Stimulated activated CD8-positive, alpha-beta memory T cell treated with anti-CD3 and anti-CD28 coated beads, Interleukin-7, amount 100 ng/mL, for 4 hours (primary cell): ENCODE measurements at regions not wholly inside any gene's neighbourhood (a gene's known extent, or its start where the extent isn't known, plus 50 kb on each side); places are given as distances from the start of the nearest gene placed in this dataset.
"Not testable (repeated sequence)": the region's sequence is repeated elsewhere in the genome, so short reads cannot be mapped to it uniquely, and the experiment has no call there.

Experiments
- DNase-seq, 2 donors: peaks; one replicate each; pipeline ENCODE4 v3.0.0-alpha.2; 2020; ENCODE audit warnings: low read depth in 2 of 2

DNA sequence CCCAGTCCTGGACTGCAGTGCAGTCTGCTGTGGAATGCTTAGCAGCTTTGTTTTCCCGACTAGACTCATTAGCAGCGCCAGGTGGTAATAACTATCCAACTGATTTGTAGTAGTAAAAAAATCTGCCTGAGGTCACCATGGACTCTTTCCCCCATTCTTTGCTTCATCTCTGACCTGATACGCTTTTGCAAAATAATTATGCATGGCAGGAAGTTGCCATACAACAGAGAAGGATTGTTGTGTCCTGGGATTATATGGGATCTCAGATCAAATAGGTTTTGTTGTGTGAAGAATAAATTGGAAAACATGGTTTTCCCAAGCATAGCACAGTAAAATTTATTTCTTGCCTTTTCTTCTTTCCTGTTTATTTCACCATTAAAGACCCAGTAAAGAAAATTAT lies 72.4 kb upstream of the ATP5MC3 start:
- DNase-seq, result no peak

DNA sequence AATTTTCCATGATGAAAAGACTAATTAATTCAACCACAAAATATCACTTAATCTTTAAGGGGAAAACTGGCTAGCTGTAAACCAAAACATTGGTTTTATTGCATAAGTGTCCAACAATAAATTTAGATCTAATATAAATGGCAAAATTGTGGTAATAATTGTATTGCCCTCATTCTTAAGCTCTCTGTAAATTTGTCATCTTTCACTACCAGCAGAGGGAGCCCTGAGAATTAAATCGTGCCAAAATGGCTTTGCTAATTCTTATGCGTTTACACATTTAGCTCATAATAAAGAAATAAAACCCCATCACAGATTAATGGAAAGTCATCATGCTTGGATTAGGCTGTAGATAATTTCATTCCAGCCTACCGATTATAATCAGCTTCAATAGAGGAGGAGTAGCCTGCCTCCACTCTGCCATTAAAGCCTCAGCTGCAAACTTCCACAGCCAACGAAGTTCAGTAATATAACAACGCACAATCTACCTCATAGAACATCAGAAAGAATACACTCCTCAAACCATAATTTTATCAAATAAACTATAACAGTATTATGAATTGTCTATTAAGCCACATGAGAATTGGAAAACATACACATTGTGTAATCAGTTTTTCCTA lies 70.0 kb upstream of the ATP5MC3 start:
- DNase-seq, result no peak

DNA sequence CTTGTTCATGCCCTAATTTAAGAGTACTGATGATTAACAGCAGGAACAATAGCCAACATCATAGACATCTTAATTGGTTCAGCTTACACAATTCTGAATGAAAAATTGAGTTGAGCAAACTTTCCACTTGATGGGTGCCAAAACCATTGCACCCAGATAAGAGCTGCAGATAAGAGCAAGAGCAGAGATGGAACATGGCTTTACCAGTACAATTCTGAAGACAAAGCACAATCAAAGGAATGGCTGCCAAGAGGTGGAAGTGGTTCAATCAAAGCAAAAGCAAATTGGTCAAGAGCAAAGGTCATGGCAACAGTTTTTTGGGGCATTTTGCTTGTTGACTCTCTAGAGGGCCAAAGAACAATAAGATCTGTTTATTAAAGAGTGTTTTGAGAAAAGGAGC lies 65.6 kb upstream of the ATP5MC3 start:
- no peak for DNase-seq

DNA sequence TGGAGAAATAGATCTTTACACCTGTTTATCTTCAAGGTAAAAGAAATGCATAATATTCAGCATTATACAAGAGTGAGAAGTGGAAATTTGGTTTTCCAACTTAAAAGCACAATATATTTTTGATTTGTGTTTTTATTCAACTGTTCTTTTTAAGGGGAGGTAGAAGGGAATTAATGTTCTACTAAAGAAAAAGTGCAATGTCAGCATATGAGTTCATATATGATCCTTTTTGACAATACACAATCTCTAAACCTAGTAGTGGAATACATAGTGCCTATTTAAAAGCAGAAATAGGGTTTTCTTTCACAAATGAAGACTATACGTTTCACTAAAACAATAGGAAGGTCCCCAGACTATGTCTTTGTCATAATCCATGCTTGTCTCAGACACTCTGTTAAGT lies 63.2 kb upstream of the ATP5MC3 start:
- DNase-seq, result no peak

DNA sequence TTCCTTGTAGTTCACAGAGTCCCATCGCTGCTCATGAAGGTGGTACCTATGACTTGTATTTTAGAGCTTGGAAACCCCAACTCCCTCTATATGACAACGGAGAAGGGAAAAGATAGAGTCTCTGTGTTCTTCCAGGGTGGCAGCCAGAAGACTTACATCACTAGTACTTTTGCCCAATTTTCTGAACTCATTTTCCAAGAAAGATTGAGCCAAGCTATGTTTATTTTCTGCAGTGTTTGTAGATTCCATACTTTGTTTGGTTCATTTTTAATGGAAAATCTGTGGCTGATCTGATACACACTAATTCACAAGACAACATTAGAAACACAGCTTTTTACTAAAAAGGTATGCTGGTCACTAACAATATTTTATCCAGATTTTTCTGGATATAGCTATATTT lies 60.2 kb upstream of the ATP5MC3 start:
- no peak for DNase-seq

DNA sequence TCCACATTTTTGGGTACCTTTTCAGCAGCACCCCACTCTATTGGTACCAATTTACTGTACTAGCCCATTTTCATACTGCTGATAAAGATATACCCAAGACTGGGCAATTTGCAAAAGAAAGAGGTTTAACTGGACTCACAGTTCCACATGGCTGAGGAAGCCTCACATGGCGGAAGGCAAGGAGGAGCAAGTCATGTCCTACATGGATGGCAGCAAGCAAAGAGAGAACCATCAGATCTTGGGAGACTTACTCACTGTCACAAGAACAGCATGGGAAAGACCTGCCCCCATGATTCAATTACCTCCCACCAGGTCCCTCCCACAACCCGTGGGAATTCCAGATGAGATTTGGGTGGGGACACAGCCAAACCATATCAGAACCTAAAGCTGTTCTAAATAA lies 58.5 kb upstream of the ATP5MC3 start:
- not testable (repeated sequence) for DNase-seq

DNA sequence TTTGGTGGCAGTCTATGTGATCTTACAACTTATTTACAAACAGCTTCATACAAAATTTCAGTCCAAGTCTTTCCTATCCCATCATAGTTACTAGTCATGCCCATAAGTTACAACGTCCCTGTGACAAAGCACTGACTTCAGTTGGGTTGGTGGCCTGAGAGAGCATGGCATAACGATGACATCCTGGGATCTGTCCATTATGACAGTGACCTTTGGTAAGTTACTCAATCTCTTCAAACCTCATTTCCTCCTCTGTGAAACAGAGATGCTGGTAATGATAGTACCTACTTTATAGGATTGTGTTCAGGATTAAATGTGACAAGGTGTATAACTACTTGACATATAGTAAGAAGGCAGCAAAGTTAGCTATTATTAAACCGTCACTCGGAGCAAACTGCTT lies 55.4 kb upstream of the ATP5MC3 start:
- DNase-seq, result no peak

DNA sequence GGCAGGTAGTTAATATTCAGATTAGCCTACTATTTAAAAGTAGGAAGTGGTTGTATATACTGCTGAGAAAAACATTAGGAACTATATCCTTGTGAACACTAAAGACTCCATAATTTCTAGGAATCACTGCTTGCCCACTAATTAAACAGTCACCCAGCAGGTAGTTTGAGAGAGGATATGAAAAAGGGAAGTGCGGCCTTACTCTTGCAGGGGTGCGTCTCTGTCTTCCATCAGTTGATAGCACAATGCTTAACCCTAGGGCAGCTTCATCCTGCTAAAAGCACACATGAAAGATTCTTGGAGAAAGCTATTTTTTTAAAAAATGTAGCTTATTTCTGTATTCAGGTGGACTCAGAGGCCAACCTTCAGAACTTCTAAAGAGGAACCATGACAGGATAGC lies 53.1 kb upstream of the ATP5MC3 start:
- DNase-seq, result no peak

DNA sequence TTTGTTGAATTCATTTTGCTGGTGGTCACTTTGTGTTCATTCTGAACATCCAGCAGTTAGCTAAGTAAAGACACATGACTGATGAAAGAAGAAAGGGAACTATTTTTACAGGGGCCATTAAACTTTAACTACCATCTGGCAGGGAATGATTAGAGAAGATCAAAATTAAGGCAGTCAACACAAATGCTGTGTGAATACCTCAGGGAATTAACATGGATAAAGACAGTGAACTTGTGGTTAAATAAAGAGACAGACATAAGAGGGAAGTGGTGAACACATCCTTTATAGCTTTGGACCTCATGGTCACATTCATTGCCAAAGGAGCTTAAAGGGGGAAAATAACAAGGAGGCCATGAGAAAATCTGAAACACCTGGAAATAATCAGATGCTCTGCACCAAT lies 52.6 kb upstream of the ATP5MC3 start:
- no peak for DNase-seq

DNA sequence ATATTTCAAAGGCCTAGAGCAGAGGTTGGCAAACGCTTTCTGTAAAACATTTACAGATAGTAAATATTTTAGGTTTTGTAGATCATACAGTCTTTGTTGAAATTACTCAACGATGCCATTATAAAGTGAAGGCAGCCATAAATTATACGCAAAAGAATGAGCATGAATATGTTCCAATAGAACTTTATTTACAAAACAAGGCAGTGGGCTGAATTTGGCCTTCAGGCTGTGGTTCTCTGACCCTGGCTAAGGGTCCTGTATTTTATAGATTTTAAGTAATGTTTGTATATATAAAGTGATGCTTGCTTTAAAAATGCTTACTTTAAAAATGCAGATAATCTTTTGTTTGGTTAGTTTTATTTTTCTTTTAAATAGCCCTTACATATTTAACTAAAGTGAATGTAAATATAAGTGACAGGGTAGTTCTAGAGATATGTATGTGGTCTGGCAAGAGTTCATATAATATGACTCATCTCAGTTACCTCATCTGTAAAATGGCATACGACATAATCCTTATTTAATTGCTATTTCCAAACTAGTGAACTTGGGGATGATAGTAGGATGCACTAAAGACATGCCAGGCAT lies 51.7 kb upstream of the ATP5MC3 start:
- no peak for DNase-seq
